ACC112 (cell line): ENCODE measurements at regions not wholly inside any gene's neighbourhood (a gene's known extent, or its start where the extent isn't known, plus 50 kb on each side); places are given as distances from the start of the nearest gene placed in this dataset.
"Not testable (repeated sequence)": the region's sequence is repeated elsewhere in the genome, so short reads cannot be mapped to it uniquely, and the experiment has no call there.

Experiments
- H2AFZ ChIP-seq: fragments of 200-600 bp; sonication (generic); one replicate; pipeline ENCODE4 v1.6.0; 2017; ENCODE audit warnings: antibody characterized with exemption, low read length; ENCODE audit not compliant: unreplicated experiment
- H3K27ac ChIP-seq: fragments of 200-600 bp; sonication (generic); 2 replicates; pipeline ENCODE4 v1.5.1; 2014; ENCODE audit warnings: low read depth, mild to moderate bottlenecking, antibody characterized with exemption, low read length, moderate library complexity
- H3K27me3 ChIP-seq: fragments of 200-600 bp; sonication (generic); 2 replicates; pipeline ENCODE4 v1.6.1; 2014; ENCODE audit warnings: mild to moderate bottlenecking, antibody characterized with exemption, low read length, moderate library complexity, mixed read lengths; ENCODE audit not compliant: insufficient read depth
- H3K36me3 ChIP-seq: fragments of 200-600 bp; sonication (generic); 2 replicates; pipeline ENCODE4 v1.6.1; 2016; ENCODE audit warnings: mild to moderate bottlenecking, antibody characterized with exemption, low read length, moderate library complexity, mixed read lengths; ENCODE audit not compliant: insufficient read depth
- H3K4me1 ChIP-seq: fragments of 200-600 bp; sonication (generic); one replicate; pipeline ENCODE4 v1.6.1; 2016; ENCODE audit warnings: low read length, mixed read lengths; ENCODE audit not compliant: insufficient read depth, unreplicated experiment, control insufficient read depth
- H3K4me3 ChIP-seq: fragments of 200-600 bp; sonication (generic); 2 replicates; pipeline ENCODE4 v1.5.1; 2014; ENCODE audit warnings: mild to moderate bottlenecking, low read depth, low read length
- H3K79me2 ChIP-seq: fragments of 200-600 bp; sonication (generic); one replicate; pipeline ENCODE4 v1.6.0; 2016; ENCODE audit warnings: low read length; ENCODE audit not compliant: control insufficient read depth, unreplicated experiment, insufficient read depth

DNA sequence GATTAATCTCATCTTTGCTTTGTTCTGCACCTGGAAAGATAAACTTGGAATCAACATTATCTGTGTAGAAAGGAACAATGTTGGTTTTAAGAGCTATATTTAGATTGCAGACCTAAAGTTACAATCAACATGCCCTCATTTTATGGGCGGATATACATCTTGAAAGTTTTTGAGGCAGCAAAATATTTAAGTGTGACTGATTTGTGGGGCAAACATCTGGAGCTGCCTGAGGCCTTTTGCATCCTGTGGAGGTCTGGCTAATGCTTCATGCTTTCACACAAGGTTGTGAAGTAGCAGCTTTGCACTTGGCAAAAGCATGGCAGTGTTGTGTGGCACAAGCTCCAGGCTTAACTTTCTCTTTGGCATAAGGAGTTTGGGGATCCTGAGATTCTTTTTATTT lies 125.7 kb downstream of the CDRT15L2 start:
- H3K4me1 ChIP-seq, H3K27ac ChIP-seq, H3K4me3 ChIP-seq, H2AFZ ChIP-seq, H3K79me2 ChIP-seq, H3K36me3 ChIP-seq, H3K27me3 ChIP-seq: not testable (repeated sequence)

GRCh38 chr17:20706751-20707373 lies 127.3 kb downstream of the CDRT15L2 start:
- H2AFZ ChIP-seq = peak overlapping the region; percentile 25
- H3K36me3 ChIP-seq = no peaks in the 10 kb centered on the region
- no peaks in the 10 kb centered on the region for H3K4me1 ChIP-seq
- H3K27me3 ChIP-seq = peaks cover 13% of the 10 kb centered on the region
- H3K4me3 ChIP-seq = no peak overlapping the region
- no peak overlapping the region for H3K27ac ChIP-seq
- no peaks in the 10 kb centered on the region for H3K79me2 ChIP-seq

GRCh38 chr17:20708821-20709220 lies 129.3 kb downstream of the CDRT15L2 start:
- not testable (repeated sequence) for H2AFZ ChIP-seq, H3K36me3 ChIP-seq, H3K4me3 ChIP-seq, H3K4me1 ChIP-seq, H3K79me2 ChIP-seq, H3K27ac ChIP-seq
- peaks cover 13% of the 10 kb centered on the region for H3K27me3 ChIP-seq

- H3K4me3 ChIP-seq, H2AFZ ChIP-seq, H3K27ac ChIP-seq, H3K36me3 ChIP-seq, H3K4me1 ChIP-seq, H3K79me2 ChIP-seq: not testable (repeated sequence)
- H3K27me3 ChIP-seq = peaks cover 16% of the 10 kb centered on the region; the same call in 1 of the 2 replicates
Observed at GRCh38 chr17:20716481-20716880, 137.0 kb downstream of the CDRT15L2 start.

DNA sequence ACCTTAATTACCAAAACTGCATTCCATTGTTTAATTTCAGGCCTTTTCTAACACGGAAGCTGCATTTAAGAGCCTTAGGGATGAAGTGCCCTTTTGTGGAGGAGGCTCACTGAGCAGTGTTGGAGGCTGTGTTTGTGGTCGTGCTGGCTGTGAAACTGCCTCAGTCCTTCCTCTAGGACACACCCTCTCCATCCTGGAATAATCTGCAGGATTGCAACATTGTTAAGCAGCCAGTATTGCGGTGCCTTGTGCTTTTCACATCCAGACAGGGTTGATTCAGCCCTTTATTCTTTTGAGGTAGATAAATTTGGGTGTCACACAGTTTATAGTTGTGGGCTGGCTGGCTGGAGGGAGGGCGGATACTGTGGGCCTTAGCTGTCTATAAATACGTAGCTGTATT lies 141.6 kb downstream of the CDRT15L2 start:
- no peaks in the 10 kb centered on the region for H3K4me1 ChIP-seq
- H3K27ac ChIP-seq = no peak overlapping the region
- peaks cover 23% of the 10 kb centered on the region for H3K27me3 ChIP-seq
- no peak overlapping the region for H3K4me3 ChIP-seq
- H2AFZ ChIP-seq = no peak overlapping the region
- H3K36me3 ChIP-seq = no peaks in the 10 kb centered on the region
- no peaks in the 10 kb centered on the region for H3K79me2 ChIP-seq

GRCh38 chr17:20724391-20724790 lies 144.9 kb downstream of the CDRT15L2 start:
- H3K4me1 ChIP-seq, H2AFZ ChIP-seq, H3K27ac ChIP-seq, H3K4me3 ChIP-seq, H3K36me3 ChIP-seq, H3K79me2 ChIP-seq: not testable (repeated sequence)
- H3K27me3 ChIP-seq = peaks cover 43% of the 10 kb centered on the region

- peaks cover 53% of the 10 kb centered on the region for H3K27me3 ChIP-seq
- H2AFZ ChIP-seq, H3K27ac ChIP-seq, H3K36me3 ChIP-seq, H3K4me1 ChIP-seq, H3K4me3 ChIP-seq, H3K79me2 ChIP-seq: not testable (repeated sequence)
Observed at GRCh38 chr17:20727201-20727600, 147.7 kb downstream of the CDRT15L2 start.

GRCh38 chr17:20728181-20728580 lies 148.7 kb downstream of the CDRT15L2 start:
- Histone ChIP-seq H2AFZ (no peak overlapping the region), H3K27me3 (peaks cover 52% of the 10 kb centered on the region), H3K27ac (no peak overlapping the region), H3K36me3 (no peaks in the 10 kb centered on the region), H3K4me3 (no peak overlapping the region), H3K79me2 (no peaks in the 10 kb centered on the region), H3K4me1 (no peaks in the 10 kb centered on the region)

DNA sequence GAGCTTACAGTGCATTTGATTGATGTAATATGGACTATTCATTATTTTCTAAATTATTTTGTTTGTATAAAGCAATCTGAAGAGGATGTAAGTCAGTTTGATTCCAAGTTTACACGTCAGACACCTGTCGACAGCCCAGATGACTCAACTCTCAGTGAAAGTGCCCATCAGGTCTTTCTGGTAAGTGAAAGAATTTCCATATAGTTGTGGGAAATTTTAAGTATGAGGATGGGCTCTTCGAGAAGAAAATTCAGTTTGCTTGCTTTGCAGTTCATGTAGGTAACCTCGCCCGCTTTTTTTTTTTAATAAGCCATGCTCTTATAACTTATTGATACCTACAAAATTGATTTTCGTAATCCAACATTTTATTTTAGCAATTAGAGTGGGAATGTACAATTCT lies 151.6 kb downstream of the CDRT15L2 start:
- not testable (repeated sequence) for H2AFZ ChIP-seq, H3K4me1 ChIP-seq, H3K79me2 ChIP-seq, H3K4me3 ChIP-seq, H3K27ac ChIP-seq, H3K36me3 ChIP-seq
- peaks cover 35% of the 10 kb centered on the region for H3K27me3 ChIP-seq

DNA sequence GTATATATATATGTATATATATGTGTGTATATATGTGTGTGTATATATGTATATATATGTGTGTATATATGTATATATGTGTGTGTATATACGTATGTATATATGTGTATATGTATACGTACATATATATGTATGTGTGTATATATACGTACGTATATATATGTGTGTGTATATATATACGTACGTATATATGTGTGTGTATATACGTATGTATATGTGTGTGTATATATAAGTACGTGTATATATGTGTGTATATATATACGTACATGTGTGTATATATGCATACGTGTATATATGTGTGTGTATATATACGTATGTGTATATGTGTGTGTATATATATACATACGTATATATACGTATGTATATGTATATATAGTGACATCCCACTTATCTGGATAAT lies 154.4 kb downstream of the CDRT15L2 start:
- Histone ChIP-seq H3K27me3 (peaks cover 20% of the 10 kb centered on the region), H3K79me2 (no peaks in the 10 kb centered on the region), H3K27ac (no peak overlapping the region), H2AFZ (no peak overlapping the region), H3K36me3 (no peaks in the 10 kb centered on the region), H3K4me3 (no peak overlapping the region), H3K4me1 (no peaks in the 10 kb centered on the region)

GRCh38 chr17:20735796-20736195 lies 156.3 kb downstream of the CDRT15L2 start:
- Histone ChIP-seq H3K79me2 (no peaks in the 10 kb centered on the region), H3K4me1 (no peaks in the 10 kb centered on the region), H3K27ac (no peak overlapping the region), H3K4me3 (no peak overlapping the region), H3K36me3 (no peaks in the 10 kb centered on the region), H2AFZ (no peak overlapping the region), H3K27me3 (peaks cover 25% of the 10 kb centered on the region)
